ENCODE measurements at regions not wholly inside any gene's neighbourhood (a gene's known extent, or its start where the extent isn't known, plus 50 kb on each side); places are given as distances from the start of the nearest gene placed in this dataset.
"Not testable (repeated sequence)": the region's sequence is repeated elsewhere in the genome, so short reads cannot be mapped to it uniquely, and the experiment has no call there.

GRCh38 chr17:15802917-15803316, 70.8 kb downstream of the TBC1D26 start:
- H3K9me3 Mint-ChIP-seq; H3K4me3 Mint-ChIP-seq; H3K4me1 ChIP-seq (ENCODE audit: control insufficient read depth, insufficient read depth, low read length); H3K36me3 Mint-ChIP-seq; H3K4me3 ChIP-seq (ENCODE audit: low read length); DNase-seq; H3K27ac Mint-ChIP-seq; H3K27ac ChIP-seq (ENCODE audit: low read length); intact Hi-C loops (cut with micrococcal nuclease); H3K4me1 Mint-ChIP-seq; H3K36me3 ChIP-seq (ENCODE audit: control insufficient read depth, insufficient read depth, low read length); ATAC-seq; H3K27me3 ChIP-seq (ENCODE audit: control insufficient read depth, insufficient read depth, low read length); H3K9me3 ChIP-seq (ENCODE audit: control insufficient read depth, insufficient read depth, low read length); H3K27me3 Mint-ChIP-seq (ENCODE audit: low read depth in 2 of 2): not testable (repeated sequence)
- 88% methylated on average over 1 of the region's 1 CpG for WGBS (ENCODE audit: insufficient coverage)

GRCh38 chr17:15806825-15807224, 74.7 kb downstream of the TBC1D26 start:
- WGBS (ENCODE audit: insufficient coverage) = no CpG with 5 or more reads among the region's 4 CpGs
- H3K4me1 Mint-ChIP-seq; H3K4me3 ChIP-seq (ENCODE audit: low read length); H3K27ac Mint-ChIP-seq; H3K27me3 Mint-ChIP-seq (ENCODE audit: low read depth in 2 of 2); H3K27ac ChIP-seq (ENCODE audit: low read length); H3K36me3 Mint-ChIP-seq; H3K4me1 ChIP-seq (ENCODE audit: control insufficient read depth, insufficient read depth, low read length); H3K36me3 ChIP-seq (ENCODE audit: control insufficient read depth, insufficient read depth, low read length); H3K27me3 ChIP-seq (ENCODE audit: control insufficient read depth, insufficient read depth, low read length); H3K4me3 Mint-ChIP-seq; intact Hi-C loops (cut with micrococcal nuclease); H3K9me3 Mint-ChIP-seq; ATAC-seq; DNase-seq; H3K9me3 ChIP-seq (ENCODE audit: control insufficient read depth, insufficient read depth, low read length): not testable (repeated sequence)

GRCh38 chr17:15813388-15813787, 81.3 kb downstream of the TBC1D26 start:
- ATAC-seq; H3K4me3 ChIP-seq (ENCODE audit: low read length); H3K36me3 ChIP-seq (ENCODE audit: control insufficient read depth, insufficient read depth, low read length); H3K27me3 ChIP-seq (ENCODE audit: control insufficient read depth, insufficient read depth, low read length); H3K36me3 Mint-ChIP-seq; intact Hi-C loops (cut with micrococcal nuclease); H3K4me1 Mint-ChIP-seq; H3K4me1 ChIP-seq (ENCODE audit: control insufficient read depth, insufficient read depth, low read length); H3K27ac ChIP-seq (ENCODE audit: low read length); H3K4me3 Mint-ChIP-seq; H3K9me3 ChIP-seq (ENCODE audit: control insufficient read depth, insufficient read depth, low read length); H3K9me3 Mint-ChIP-seq; DNase-seq; H3K27ac Mint-ChIP-seq; H3K27me3 Mint-ChIP-seq (ENCODE audit: low read depth in 2 of 2): not testable (repeated sequence)
- WGBS (ENCODE audit: insufficient coverage) = 98% methylated on average over 2 of the region's 7 CpGs

GRCh38 chr17:15814003-15814402, 81.9 kb downstream of the TBC1D26 start:
- H3K27ac Mint-ChIP-seq; H3K4me1 ChIP-seq (ENCODE audit: control insufficient read depth, insufficient read depth, low read length): not testable (repeated sequence)

GRCh38 chr17:15817861-15818260, 85.8 kb downstream of the TBC1D26 start:
- H3K9me3 ChIP-seq (ENCODE audit: control insufficient read depth, insufficient read depth, low read length); H3K4me3 ChIP-seq (ENCODE audit: low read length); H3K36me3 ChIP-seq (ENCODE audit: control insufficient read depth, insufficient read depth, low read length); H3K9me3 Mint-ChIP-seq; H3K27me3 ChIP-seq (ENCODE audit: control insufficient read depth, insufficient read depth, low read length); H3K4me3 Mint-ChIP-seq; H3K27ac Mint-ChIP-seq; intact Hi-C loops (cut with micrococcal nuclease); H3K27me3 Mint-ChIP-seq (ENCODE audit: low read depth in 2 of 2); H3K4me1 Mint-ChIP-seq; H3K36me3 Mint-ChIP-seq; ATAC-seq; H3K4me1 ChIP-seq (ENCODE audit: control insufficient read depth, insufficient read depth, low read length); DNase-seq; H3K27ac ChIP-seq (ENCODE audit: low read length): not testable (repeated sequence)
- WGBS (ENCODE audit: insufficient coverage) = 97% methylated on average over 16 of the region's 20 CpGs

More at GRCh38 chr17:15814003-15814402, 81.9 kb downstream of the TBC1D26 start:
- H3K4me3 Mint-ChIP-seq; intact Hi-C loops (cut with micrococcal nuclease); H3K9me3 Mint-ChIP-seq; H3K27me3 ChIP-seq (ENCODE audit: control insufficient read depth, insufficient read depth, low read length); H3K27me3 Mint-ChIP-seq (ENCODE audit: low read depth in 2 of 2); ATAC-seq; H3K9me3 ChIP-seq (ENCODE audit: control insufficient read depth, insufficient read depth, low read length); H3K4me1 Mint-ChIP-seq; DNase-seq; H3K27ac ChIP-seq (ENCODE audit: low read length); H3K4me3 ChIP-seq (ENCODE audit: low read length); H3K36me3 Mint-ChIP-seq; H3K36me3 ChIP-seq (ENCODE audit: control insufficient read depth, insufficient read depth, low read length): not testable (repeated sequence)
- WGBS (ENCODE audit: insufficient coverage) = no CpG with 5 or more reads among the region's 3 CpGs

GRCh38 chr17:15822280-15822679, 90.2 kb downstream of the TBC1D26 start:
- H3K36me3 Mint-ChIP-seq; H3K27ac Mint-ChIP-seq; H3K4me3 Mint-ChIP-seq; DNase-seq; H3K4me3 ChIP-seq (ENCODE audit: low read length); H3K27me3 ChIP-seq (ENCODE audit: control insufficient read depth, insufficient read depth, low read length); H3K9me3 Mint-ChIP-seq; intact Hi-C loops (cut with micrococcal nuclease); H3K9me3 ChIP-seq (ENCODE audit: control insufficient read depth, insufficient read depth, low read length); H3K4me1 Mint-ChIP-seq; H3K36me3 ChIP-seq (ENCODE audit: control insufficient read depth, insufficient read depth, low read length); ATAC-seq; H3K4me1 ChIP-seq (ENCODE audit: control insufficient read depth, insufficient read depth, low read length); H3K27ac ChIP-seq (ENCODE audit: low read length): not testable (repeated sequence)
- WGBS (ENCODE audit: insufficient coverage) = 89% methylated on average over 4 of the region's 5 CpGs
- H3K27me3 Mint-ChIP-seq (ENCODE audit: low read depth in 2 of 2) = peaks cover 7 to 10% of the 10 kb centered on the region in 2 donors

All from natural killer cell (primary cell).